Stimulated activated CD8-positive, alpha-beta memory T cell treated with anti-CD3 and anti-CD28 coated beads, Interleukin-15, amount 100 ng/mL, for 48 hours (primary cell): ENCODE measurements at regions not wholly inside any gene's neighbourhood (a gene's known extent, or its start where the extent isn't known, plus 50 kb on each side); places are given as distances from the start of the nearest gene placed in this dataset.
"Not testable (repeated sequence)": the region's sequence is repeated elsewhere in the genome, so short reads cannot be mapped to it uniquely, and the experiment has no call there.

Experiments used
- DNase-seq, 2 donors: peaks; one replicate each; pipeline ENCODE4 v3.0.0-alpha.2; 2020; ENCODE audit warnings: low read depth in 2 of 2

DNA sequence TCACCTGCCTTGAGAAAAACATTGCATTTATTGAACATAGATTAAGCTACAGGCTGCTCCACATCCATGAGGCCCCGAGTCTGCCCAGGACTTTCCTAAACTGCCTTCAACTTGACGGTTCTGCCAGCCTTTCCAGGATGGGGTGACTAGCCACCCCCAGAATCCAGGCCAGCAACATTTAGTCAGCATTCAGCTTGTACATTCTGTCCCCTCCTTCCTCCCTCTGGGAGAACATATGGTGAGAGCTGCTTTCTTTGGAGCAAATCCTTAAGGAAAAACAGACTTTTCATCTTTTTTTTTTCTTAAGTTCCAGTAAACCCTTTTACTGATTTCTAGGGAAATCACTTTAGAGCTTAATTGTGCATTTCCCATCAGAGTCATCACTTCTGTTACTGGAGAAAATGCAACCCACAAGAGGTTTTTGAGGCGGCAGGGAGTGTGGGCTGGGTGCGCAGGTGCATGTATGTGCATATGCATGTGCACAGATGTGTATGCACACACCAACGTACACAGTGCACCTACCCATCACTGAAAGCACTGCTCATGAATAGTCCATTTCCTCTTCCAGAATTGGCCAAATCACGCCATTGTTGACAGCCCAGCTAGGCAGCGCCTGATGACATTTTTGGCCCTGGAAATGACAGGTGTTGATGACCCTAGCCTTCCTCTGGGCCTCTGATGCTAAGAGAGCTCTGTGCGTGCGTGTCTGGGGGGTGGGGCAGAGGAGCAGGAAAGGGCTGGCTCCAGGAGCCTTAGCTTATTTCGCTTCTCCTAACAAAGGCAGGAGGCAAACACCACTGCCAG is 145.6 kb downstream of the HSD17B3 start:
- no peak for DNase-seq

- DNase-seq: no peak
Measured at GRCh38 chr9:96154081-96154480, 147.9 kb downstream of the HSD17B3 start.

- DNase-seq: no peak
Measured at GRCh38 chr9:96152550-96152949, 149.4 kb downstream of the HSD17B3 start.

DNA sequence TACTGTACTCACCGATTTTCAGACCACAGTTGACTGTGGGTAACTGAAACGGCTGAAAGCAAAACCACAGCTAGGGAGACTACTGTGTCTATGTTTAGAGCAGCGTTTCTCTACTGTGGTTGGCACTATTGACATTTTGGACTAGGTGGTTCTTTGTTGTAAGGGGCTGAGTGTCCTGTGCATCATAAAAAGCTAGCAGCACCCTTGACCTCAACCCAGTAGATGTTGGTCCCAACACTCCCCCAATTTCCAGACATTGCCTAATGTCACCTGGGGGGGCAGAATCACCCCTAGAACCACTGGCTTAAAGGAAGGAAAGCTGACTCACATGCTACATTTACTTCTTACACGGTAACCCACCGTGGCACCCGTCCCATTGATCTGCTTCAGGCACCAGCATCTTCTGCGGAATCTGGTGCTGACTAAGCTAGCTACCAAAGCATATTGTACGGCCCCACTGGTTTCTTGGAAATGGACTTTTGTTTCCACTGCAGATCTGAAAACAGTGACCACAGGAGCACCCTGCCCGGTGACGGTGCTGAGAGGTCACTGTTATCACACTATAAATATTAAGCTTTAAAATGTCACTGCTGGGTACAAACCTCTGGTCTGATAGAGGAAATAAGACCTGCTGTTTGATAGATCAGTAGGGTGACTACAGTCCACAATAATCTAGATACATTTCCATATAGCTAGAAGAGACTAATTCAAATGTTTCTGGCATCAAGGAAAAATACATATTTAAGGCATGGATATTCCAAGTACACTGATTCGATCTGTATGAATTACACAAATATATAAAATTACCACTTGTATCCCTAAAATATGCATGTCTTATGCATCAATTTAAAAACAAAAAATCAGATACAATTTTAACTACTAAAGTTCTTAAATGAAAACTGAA is 151.4 kb downstream of the HSD17B3 start:
- peak; percentile 62 to 63 for DNase-seq

- no peak for DNase-seq
Measured at GRCh38 chr9:96149533-96150280, 152.3 kb downstream of the HSD17B3 start.

DNA sequence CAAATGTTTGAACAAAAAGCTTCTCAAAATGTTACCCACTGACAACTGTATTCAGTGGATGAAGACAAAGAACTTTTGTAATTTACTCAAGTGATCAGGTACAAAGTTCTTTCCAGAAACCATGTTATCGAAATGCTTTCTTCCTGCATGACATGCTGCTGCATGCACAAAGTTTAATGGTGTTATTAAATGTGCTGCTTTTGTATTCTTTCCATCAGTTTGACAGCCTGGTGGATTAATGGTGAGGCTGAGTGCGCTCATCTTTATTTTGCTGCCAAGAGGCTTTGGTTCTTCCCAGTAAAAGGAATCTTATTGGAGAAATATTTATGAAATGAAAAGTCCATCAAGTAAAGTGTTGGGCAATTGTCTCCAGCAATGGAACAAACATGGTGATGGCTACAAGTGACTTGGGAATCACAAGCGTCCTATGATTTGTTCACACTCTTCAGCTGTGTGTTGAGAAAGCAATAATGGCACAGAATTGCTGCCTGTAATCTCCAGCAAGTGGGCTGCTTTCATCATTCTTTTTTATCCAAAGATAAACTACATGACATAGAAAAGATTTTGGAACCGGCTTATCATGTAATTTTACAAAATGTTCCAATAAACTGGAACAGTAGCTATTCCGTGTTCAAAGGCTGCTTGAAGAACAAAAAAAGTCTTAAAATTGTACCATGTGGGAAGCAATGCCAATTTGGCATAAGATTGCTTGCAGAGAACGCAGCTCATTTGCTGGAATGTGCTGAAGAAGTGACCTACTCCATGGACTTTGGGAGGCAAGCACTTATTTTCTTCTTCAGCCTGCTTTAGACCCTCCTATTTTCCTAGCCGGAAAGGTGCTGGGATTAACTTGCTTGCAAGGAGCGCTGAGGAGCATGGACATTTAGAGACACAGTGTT is 153.1 kb downstream of the HSD17B3 start:
- DNase-seq: no peak

DNA sequence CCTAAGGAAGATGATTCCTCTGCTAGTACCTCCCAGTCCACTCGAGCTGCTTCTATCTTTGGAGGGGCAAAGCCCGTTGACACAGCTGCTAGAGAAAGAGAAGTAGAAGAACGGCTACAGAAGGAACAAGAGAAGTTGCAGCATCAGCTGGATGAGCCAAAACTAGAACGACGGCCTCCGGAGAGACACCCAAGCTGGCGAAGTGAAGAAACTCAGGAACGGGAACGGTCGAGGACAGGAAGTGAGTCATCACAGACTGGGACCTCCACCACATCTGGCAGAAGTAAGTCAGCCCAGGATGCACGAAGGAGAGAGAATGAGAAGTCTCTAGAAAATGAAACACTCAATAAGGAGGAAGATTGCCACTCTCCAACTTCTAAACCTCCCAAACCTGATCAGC is 154.9 kb downstream of the HSD17B3 start:
- not testable (repeated sequence) for DNase-seq

- DNase-seq: no peak
Measured at GRCh38 chr9:96141666-96142065, 160.3 kb downstream of the HSD17B3 start.

- DNase-seq: no peak
Measured at GRCh38 chr9:96141128-96141474, 160.9 kb downstream of the HSD17B3 start.

DNA sequence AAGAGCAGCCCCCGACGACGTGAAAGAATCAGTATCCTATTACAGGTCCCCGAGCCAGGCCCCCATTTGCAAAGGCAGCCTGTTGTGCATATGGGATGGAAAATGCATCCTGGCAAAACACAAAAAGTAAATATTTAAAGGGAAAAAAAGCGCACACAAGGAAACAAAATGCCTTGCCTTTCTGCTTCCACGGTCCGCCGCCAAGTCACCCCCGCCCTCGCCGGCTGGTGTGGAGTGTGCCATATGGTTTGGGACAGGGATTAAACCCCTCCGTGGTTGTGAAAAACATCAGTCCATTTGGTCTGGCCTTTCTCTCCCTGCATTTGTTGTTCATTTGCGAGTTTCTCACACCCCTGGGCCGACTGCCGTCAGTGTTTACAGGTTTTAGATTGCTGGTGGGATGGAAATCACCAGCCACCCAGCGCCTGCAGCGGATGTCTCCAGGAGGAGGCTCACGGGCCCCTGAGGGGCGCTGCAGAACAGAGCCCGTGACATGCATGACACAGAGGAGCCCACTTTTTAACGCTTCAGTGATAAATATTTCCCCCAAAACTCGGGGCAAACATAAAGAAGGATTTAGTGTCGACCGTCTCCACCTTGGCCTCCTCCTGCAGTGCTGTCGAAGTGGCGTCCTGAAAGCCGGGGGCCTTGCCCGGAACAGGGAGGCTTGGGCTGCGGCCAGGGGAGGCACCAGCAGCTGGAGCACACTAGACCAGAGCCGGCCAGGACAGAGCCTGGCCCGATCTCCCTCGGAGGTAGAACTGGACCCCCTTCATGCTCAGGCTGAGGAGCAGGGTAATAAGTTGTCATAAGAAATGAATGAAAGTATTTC is 161.5 kb downstream of the HSD17B3 start:
- no peak for DNase-seq

- DNase-seq: no peak
Measured at GRCh38 chr9:96139592-96140295, 162.2 kb downstream of the HSD17B3 start.

GRCh38 chr9:96138616-96139015 is 163.4 kb downstream of the HSD17B3 start:
- DNase-seq: no peak

GRCh38 chr9:96137671-96138429 is 164.1 kb downstream of the HSD17B3 start:
- DNase-seq: no peak

GRCh38 chr9:96136992-96137670 is 164.8 kb downstream of the HSD17B3 start:
- no peak for DNase-seq

DNA sequence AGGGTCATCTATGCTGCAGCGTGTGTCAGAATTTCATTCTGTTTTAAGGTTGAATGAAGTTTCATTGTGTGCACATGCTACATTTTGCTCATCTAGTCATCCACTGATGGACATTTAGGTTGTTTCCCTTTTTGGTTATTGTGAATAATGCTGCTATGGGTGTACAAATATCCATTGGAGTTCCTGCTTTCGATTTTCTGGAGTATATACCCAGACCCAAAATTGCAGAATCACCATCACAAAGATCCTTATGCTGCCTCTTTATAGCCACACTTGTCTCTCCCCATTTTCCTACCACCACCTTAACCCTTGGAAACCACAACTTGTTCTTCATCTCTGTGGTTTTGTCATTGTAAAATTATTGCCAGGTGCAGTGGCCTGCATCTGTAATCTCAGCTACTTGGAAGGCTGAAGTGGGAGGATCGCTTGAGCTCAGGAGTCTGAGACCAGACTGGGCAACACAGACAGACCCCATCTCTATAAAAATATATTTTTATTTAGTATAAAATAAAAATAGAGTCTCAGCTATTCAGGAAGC is 166.2 kb downstream of the HSD17B3 start:
- DNase-seq: no peak

DNA sequence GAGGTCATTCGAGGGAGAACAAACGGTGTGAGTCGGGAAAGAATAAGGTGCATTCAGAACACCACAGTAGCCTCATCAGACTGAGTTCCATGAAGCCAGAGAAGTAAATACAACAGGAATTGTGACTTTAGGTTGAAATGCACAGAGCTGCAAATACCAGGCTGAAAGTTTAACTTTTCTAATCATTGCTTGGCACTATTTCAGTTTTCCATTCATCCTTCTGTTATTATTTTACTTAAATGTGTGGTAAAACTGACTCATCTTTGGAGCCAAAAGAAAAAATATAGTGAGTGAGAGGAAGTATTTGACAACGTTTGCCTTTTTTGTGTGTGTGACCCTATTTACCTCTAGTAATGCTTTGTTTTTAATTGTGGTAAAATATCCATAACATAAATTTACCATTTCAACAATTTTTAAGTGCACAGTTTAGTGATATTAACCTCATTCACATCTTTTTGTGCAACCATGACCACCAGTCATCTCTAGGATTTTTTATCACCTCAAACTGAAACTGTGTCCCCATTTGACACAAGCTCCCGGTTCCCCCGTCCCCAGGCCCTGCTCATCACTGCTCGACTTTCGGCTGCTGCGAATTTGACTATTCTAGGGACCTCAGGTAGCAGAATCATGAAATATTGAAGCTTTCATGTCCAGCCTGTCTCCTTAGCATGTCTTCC is 166.8 kb downstream of the HSD17B3 start:
- DNase-seq: no peak

DNA sequence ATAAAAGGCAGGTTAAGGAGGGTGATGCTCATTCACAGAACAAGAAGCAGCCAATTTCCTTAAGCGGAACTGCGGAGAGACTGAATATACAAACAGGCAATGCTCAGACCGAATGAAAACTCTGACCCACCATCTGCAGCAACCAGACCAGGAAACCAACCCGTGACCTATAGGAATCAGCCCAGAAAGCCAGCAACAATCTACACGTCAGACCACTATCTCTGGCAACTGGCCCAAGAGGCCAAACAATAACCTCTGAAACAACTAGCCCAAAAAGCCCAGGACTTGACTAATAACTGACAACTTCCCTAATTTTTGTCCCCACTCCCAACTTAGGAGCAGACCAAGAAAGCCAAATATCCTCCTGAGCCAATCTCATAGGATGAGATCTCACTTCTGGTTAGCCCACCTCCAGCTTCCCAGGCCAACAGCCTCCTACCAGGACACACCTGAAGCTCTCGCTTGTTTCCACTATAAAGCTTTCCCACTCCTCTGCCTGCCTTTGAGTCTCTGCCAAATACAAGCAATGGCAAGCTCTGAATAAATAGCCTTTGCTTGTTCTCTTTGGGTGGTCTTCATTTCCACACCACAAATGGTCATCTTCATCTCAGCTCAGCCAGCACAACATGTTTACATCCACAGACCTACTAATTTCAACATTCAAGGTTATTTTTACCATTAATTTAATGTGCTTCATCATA is 168.5 kb downstream of the HSD17B3 start:
- no peak for DNase-seq
